GM21381 (cell line): ENCODE measurements at regions not wholly inside any gene's neighbourhood (a gene's known extent, or its start where the extent isn't known, plus 50 kb on each side); places are given as distances from the start of the nearest gene placed in this dataset.

ENCODE experiments used
- ATAC-seq: cut with Tn5 transposase; IDR thresholded peaks from one replicate; pipeline ENCODE4 v1.9.1; 2021; ENCODE audit warnings: mild to moderate bottlenecking, moderate library complexity; ENCODE audit not compliant: unreplicated experiment

- ATAC-seq, result no peak
Measured at GRCh38 chr22:34969001-34969790, 96.8 kb upstream of the ISX start.

GRCh38 chr22:34971456-34971855 lies 94.5 kb upstream of the ISX start:
- ATAC-seq, result no peak

- no peak for ATAC-seq
Measured at GRCh38 chr22:34972191-34972897, 93.6 kb upstream of the ISX start.

GRCh38 chr22:34973016-34973415 lies 92.9 kb upstream of the ISX start:
- no peak for ATAC-seq

- no peak for ATAC-seq
Measured at GRCh38 chr22:34973926-34974325, 92.0 kb upstream of the ISX start.

- ATAC-seq, result no peak
Measured at GRCh38 chr22:34975721-34976120, 90.2 kb upstream of the ISX start.

GRCh38 chr22:34976474-34976873 lies 89.5 kb upstream of the ISX start:
- ATAC-seq, result no peak

GRCh38 chr22:34976886-34977285 lies 89.1 kb upstream of the ISX start:
- no peak for ATAC-seq

- no peak for ATAC-seq
Measured at GRCh38 chr22:34986523-34986922, 79.4 kb upstream of the ISX start.

GRCh38 chr22:34992672-34993071 lies 73.3 kb upstream of the ISX start:
- ATAC-seq, result no peak

GRCh38 chr22:34993548-34993947 lies 72.4 kb upstream of the ISX start:
- ATAC-seq, result no peak

- no peak for ATAC-seq
Measured at GRCh38 chr22:34997633-34998299, 68.2 kb upstream of the ISX start.

- no peak for ATAC-seq
Measured at GRCh38 chr22:34998921-34999320, 67.0 kb upstream of the ISX start.

- ATAC-seq, result no peak
Measured at GRCh38 chr22:35008213-35008612, 57.7 kb upstream of the ISX start.

- no peak for ATAC-seq
Measured at GRCh38 chr22:35010543-35010942, 55.4 kb upstream of the ISX start.

GRCh38 chr22:35014812-35015211 lies 51.1 kb upstream of the ISX start:
- no peak for ATAC-seq
